ENCODE measurements at regions not wholly inside any gene's neighbourhood (a gene's known extent, or its start where the extent isn't known, plus 50 kb on each side); places are given as distances from the start of the nearest gene placed in this dataset.
"Not testable (repeated sequence)": the region's sequence is repeated elsewhere in the genome, so short reads cannot be mapped to it uniquely, and the experiment has no call there.

DNA sequence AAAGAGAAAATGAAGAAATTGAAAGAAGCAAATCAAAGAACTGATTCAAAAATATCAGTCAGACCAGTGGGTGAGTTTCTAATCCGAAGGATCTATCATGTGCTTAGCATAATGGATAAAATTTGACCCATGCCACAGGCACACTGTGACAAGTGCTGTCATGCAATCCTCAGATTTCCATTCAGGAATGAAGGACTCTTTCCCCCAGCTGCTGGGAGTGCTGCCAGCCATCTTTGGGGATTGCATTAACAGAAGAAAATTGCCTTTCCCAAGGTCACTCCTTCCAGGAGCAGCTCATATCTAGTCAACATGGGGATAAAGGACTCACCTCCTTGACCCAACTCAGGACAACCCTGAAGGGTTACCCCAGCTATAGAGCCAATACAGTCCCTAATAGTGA is 316.7 kb upstream of the TBX18 start:
- no peak for DNase-seq (ENCODE audit: low spot score)

DNA sequence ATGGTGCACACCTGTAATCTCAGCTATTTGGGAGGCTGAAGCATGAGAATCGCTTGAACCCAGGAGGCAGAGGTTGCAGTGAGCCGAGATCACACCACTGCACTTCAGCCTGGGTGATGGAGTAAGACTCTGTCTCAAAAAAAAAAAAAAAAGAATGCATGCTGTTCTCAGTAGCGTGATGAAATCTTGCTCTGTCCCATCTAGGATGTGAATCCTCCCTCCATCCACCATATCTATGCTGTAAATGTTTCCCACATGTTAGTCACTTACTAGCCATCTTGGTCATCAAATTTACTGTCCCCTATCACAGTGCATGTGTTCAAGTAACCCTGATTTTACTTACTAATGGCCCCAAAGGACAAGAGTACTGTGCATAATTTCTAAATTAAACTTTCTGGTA is 315.4 kb upstream of the TBX18 start:
- no peak for DNase-seq (ENCODE audit: low spot score)

DNA sequence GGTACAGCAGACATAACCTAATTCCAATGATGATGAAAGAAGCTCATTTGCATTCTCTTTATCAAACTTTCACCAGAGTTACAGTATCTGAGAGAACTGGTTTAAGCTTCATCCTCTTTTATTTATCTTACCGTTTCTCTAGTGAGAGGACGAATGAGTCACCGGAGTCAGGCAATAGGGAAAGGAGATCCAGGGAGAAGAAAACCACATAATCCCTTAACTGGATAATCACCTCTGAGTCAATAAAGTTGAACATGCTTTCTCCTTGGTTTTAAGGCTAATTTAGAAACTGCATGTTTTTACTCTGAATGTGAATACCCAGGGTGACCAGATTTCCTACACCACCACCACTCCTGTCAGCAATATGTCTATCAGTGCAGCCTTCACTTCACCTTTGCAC is 313.7 kb upstream of the TBX18 start:
- peak; percentile 69 for DNase-seq (ENCODE audit: low spot score)

DNA sequence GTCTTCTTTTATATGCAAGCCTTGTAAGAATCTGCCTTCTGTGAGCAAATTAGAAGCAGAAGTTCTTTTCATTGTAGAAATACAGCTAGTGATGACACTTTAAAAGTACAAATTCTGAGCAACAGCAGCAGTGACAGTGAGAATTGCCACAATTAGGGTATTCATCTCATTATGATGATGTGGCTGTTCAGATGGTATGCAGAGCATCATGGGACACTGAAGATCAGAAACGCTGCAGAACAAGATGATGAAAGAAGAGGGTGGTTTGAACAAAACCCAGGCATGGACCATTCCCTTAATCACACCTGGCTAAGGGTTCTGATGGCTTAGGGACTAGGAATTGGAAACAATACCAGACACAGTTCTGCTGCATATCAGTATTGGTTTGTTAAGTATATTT is 312.7 kb upstream of the TBX18 start:
- DNase-seq (ENCODE audit: low spot score), result no peak

DNA sequence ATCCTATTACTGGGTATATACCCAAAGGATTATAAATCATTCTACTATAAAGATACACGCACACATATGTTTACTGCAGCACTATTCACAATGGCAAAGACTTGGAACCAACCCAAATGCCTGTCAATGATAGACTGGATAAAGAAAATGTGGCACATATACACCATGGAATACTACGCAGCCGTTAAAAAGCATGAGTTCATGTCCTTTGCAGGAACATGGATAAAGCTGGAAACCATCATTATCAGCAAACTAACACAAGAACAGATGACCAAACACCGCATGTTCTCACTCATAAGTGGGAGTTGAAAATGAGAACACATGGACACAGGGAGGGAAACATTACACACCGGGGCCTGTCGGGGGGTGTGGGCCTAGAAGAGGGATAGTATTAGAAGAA is 307.4 kb upstream of the TBX18 start:
- not testable (repeated sequence) for DNase-seq (ENCODE audit: low spot score)

DNA sequence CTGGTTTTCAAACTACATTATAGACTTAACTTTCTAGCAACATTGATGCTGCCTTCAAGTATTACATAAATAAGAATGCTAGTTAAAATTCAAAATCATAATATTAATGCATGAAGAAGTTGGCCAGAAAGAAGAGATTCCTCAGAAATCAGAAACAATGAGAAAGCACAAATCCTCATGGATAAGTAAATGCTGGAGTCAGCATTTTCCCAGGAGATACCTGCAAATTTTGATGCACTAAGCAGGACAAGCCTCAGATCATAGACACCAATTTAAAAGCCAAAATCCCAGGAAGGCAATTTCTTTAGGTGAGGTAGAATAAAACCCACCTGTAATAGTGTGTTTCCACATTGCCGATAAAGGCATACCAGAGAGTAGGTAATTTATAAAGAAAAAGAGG is 305.2 kb upstream of the TBX18 start:
- no peak for DNase-seq (ENCODE audit: low spot score)

DNA sequence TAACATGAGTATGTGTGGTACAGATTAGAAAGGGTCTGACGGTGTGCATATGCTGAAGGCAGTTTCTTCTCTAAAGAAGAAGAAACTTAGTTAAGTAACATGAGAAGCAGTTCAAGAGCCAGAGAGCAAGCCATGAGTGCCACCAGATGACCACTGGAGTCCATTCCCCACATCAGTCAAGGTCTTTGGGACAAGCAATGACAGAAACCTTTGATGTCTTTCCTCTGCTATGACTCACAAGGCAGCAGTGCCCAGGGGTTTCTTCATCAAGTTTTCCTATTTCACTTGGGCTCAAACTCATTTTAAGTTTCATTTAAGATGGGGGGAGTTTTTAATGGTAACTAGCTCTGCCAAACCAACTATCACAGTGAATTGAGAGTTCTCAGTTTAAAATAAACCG is 303.8 kb upstream of the TBX18 start:
- DNase-seq (ENCODE audit: low spot score), result peak; percentile 16

DNA sequence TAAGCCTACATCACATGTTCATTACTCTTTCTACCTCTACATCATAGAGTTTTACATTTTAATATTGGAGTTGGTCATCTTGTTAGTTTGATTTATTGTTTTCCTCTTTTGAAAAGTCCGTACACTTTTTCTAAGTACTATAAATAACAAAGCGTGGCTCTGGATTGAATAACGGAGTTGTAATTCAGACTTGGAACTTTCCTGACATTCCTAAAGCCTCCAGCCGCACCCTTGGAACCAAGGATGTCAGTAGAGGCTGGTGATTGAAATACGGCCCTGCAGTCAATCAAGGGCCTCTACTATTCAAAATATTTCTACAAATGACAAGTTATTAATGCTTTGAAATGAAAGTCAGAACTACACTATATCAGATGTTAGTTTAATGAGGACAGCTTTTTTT is 301.9 kb upstream of the TBX18 start:
- DNase-seq (ENCODE audit: low spot score), result no peak

DNA sequence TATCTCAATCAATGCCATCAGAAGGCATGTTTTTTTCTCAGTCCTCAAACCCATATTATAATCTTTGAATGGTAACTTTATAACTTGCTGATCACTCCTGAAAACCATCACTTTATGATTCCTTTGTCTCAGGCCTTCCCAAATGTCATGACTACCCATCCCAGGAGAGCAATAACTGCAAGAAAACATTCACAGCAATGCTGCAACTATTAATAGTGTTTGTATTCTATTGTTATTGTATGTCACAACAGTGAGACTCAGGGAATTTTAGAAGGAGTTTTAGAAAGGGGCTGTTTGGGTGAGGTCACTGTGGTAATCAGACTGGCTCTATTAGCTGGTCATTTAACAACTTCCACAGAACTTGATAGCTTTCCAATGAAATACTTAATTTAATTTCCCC is 301.4 kb upstream of the TBX18 start:
- DNase-seq (ENCODE audit: low spot score), result peak; percentile 42

DNA sequence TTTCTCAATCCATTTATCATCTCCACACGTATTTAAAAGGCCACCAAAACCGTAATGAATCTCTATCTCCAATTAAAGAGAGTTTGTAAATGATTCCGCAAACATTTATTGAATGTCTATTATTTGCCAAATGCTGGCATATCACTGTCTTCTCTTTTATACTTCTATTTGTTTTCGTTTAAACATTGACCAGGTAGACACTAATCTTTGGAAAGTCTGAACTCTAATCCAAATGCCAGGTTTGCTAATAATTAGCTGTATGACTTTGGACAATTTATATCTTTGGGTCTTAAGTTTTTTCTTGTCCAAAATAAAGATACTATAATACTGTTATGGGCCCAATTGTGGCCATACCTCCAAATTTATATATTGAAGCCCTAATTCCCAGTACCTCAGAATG is 299.2 kb upstream of the TBX18 start:
- no peak for DNase-seq (ENCODE audit: low spot score)

DNA sequence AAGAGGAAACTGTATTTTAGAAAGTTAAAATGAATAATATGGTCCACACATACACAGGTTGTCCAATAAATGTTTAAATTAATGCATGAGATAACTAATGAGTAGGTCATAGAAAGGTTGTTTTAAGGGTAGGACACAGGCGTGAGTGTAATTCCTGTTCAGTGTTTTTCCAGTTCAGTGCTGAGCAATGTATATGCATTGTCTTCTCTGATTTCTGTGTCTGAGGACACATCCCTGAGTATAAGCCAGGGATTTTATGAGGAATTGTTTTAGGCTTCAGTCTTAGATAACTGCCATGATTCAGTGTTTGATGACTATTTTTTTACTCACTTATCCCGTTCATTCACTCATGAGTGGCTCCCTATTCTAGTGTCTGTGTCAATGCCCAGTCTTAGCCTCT is 298.5 kb upstream of the TBX18 start:
- no peak for DNase-seq (ENCODE audit: low spot score)

DNA sequence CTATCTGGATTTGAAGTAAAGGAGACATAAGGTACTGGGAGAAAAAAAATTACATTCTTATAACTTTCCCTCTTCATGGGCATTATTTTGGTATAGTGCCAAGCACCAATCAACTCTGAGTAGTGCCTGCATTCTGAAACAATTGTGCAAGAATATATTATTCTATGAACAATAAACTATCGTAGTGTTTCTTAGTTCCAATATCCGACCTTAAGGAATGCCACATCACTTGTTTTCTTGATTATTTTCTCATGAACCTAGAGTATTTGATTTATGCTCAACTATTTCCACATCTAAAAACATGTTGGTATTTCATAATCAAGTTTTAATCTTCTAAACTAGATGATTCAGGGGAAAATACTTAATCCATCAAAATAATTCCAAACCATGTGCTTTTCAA is 294.4 kb upstream of the TBX18 start:
- DNase-seq (ENCODE audit: low spot score), result no peak

DNA sequence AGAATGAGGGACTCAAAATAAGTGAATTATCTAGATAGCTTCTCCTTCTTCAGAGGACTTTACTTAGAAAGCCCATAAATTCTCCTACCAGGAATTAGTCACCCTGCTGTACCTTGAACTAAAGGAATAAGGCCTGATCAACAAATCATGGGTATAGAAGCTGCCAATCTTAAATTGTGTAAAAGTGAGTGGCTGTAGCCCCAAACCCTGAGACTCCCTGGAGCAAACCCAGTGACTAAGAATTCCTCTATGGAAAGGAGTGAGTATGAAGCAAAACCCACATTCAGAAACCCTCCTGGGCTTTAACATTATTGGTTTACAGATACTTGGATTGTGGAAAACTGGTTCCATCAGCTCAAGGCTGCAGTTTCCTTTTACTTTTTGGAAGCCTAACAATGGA is 285.8 kb upstream of the TBX18 start:
- DNase-seq (ENCODE audit: low spot score), result no peak

DNA sequence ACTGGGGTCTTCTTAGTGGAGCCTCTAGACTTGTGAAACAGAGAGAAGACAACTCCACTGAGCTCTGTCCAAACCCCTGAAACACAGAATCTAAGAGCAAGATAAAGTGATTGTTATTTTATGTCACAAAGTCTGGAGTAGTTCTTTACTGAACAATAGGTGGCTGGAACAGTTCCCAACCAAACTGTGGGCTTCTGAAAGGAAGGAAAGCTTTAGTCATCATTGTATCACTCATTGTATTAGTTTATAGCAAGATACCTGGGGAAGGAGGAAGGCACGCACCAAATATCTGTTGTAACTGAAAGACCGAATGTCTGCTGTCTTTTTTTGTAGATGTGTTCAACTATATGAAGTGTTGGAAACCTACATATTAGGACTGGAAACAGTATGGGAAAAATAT is 284.9 kb upstream of the TBX18 start:
- no peak for DNase-seq (ENCODE audit: low spot score)

DNA sequence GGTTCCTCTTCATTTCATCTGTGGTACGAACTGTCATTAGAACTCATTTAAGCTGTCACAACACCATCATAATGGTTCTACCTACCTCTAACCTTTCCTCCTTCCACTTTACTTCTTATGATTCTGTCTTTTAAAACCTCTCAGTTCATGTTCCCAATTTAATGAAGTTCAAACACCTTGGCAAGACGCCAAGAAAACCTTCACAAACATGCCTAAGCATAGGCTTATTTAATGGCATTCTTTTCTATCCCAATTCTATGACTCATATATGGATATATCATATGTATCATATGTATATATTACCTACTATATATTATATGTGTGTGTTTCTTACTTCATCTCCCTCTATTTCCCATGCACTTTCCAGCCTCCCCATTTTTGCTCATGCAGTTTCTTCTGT is 283.4 kb upstream of the TBX18 start:
- no peak for DNase-seq (ENCODE audit: low spot score)

DNA sequence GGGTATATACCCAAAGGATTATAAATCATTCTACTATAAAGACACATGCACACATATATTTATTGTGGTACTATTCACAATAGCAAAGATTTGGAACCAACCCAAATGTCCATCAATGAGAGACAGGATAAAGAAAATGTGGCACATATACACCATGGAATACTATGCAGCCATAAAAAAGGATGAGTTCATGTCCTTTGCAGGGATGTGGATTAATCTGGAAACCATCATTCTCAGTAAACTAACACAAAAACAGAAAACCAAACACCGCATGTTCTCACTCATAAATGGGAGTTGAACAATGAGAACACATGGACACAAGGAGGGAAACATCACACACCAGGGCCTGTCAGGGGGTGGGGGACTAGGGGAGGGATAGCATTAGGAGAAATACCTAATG is 281.4 kb upstream of the TBX18 start:
- DNase-seq (ENCODE audit: low spot score), result not testable (repeated sequence)

DNA sequence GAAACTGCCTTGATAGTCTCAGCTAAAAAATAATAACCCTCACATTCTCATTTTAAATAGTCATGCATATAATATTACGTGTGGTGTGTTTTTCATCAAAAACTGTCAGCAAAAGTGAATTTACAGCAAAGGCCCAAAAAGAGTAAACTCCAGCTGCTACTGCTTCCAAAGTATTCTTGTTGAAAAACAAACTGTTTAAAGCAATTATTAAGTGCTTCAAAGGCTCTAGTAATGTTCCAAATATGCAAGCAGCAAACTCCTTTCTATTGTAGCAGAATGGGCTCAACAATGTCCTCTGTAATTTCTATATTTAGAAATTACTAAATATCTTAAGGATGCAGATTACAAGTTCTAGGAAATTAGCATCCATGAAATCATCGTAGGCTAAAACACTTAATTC is 280.0 kb upstream of the TBX18 start:
- DNase-seq (ENCODE audit: low spot score), result peak; percentile 23

DNA sequence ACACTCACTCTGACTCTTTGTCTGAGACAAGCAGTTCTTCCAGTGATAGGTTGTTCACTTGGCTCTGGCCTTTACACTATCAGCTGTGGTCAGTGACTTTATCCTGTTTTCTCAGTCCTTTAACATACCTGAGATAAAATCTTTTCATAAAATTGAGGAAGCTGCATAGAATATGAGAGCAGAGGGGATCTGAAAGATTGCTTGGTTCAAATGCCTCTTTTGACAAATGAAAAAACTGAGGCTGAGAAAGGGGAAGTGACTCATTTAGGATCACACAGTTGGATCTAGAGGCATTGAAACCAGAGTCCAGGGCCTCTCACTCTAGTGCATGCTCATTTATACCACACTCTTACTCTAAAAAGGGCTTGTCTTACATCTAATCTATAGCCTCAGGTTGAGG is 277.0 kb upstream of the TBX18 start:
- no peak for DNase-seq (ENCODE audit: low spot score)

DNA sequence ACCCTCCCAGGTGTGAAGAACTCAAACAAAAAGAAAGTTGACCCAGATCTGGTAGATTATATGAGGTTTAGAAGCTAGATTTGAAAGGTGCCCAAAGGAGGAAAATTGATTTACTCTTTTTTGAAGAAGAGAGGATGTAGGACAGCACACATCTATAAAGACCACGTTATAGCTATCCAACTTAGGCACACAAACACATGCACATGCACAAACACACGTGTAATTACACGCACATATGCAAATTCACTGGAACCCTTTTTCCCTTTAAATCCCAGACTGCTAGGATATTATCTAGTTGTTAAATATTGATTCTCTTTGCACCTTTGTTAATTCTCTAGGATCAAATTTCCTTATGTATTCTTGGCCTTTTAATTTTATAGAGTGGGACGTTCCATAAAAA is 272.8 kb upstream of the TBX18 start:
- no peak for DNase-seq (ENCODE audit: low spot score)

DNA sequence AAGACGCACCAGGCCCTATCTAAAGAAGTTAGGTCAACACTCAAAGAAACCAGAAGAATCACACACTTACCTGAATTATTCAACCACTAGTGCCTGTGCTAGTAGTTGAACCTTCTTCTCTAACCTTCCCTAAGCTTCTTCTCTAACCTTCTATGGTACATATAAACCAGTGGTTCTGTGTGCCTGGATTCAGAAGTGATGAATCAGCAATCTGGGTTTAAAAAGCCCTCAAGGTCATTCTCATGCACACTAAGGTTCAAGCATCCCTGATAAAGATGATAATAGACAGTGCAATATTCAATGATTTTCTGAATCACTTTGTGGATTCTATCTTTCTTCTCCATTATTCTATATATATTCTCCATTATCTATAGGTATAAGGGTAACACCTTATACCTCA is 271.4 kb upstream of the TBX18 start:
- no peak for DNase-seq (ENCODE audit: low spot score)

DNA sequence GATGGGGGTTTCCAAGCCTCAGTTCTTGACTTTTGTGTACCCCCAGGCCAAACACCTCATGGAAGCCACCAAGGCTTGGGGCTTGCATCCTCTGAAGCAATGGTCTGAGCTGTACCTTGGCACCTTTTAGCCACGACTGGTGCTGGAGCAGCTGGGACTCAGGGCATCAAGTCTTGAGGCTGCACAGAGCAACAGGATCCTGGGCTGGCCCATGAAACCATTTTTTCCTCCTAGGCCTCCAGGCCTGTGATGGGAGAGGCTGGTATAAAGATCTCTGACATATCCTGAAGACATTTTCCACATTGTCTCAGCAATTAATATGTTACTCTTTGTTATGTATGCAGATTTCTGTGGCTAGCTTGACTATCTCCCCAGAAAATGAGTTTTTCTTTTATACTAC is 269.1 kb upstream of the TBX18 start:
- DNase-seq (ENCODE audit: low spot score), result no peak

DNA sequence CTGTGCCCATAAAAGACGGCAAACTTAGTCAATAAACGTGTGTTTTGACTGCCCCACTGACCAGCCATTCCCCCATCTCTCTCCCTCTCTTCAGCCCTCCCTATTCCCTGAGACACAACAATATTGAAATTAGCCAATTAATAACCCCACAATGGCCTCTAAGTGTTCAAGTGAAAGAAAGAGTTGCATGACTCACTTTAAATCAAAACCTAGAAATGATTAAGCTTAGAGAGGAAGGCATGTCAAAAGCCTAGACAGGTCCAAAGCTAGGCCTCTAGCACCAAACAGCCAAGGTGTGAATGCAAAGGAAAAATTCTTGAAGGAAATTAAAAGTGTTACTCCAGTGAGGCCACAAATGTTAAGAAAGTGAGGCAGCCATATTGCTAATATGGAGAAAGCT is 261.6 kb upstream of the TBX18 start:
- DNase-seq (ENCODE audit: low spot score), result no peak

DNA sequence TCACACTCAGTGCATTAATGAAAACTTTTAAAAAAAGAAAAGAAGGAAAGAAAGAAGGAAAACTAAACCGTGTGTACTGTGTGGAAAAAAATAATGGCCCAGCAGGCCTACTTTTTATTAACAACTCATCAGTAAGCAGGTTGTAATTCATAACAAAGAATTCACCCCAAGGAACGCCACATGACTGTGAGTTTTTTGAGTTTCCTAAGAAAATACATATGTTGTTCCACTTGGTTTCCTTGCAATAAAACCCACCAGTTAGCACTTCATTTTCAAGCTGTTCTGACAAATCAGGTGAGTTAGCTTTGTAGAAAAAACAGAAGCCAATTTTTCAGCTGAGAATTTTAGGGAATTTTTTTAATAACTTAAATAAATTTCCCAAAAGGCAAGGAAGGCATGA is 259.3 kb upstream of the TBX18 start:
- no peak for DNase-seq (ENCODE audit: low spot score)

DNA sequence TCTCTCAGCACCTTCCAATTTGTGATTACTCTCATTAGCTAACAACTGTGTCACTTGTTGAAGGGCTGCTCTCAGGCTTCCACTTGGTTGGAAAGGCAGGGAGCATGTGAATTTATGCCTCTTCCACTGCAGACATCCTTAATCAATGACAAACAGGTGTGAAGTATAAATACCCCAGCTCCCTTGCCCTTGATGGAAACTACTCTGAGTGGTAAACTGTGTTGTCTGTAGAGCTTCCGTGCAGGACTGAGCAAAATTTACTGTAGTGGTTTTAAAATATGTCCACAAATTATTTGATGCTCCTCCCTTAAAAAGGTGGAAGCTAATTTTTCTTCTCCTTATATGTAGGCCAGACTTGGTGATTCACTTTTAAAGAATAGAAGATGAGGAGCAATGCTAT is 253.0 kb upstream of the TBX18 start:
- DNase-seq (ENCODE audit: low spot score), result no peak

DNA sequence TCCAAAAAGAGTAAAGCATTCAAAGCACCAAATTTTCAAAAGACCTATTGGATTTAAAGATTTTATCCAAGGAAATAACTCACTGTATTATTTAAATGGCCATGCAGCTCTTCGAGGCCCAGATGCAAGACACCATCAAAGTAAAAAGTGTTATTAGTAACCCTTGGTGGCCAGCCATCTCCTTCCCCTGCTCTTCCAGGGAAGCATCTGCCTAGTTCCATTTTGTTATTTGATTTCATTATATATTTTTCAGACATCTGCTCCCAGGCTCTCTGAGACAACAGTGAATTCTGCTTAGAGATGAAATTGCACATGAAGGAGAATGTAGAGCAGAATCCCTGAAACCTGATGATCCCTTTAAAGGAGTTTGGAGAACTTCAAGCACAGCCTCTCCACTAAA is 252.3 kb upstream of the TBX18 start:
- no peak for DNase-seq (ENCODE audit: low spot score)

All from AG20443 (cell line).